ENCODE measurements at regions not wholly inside any gene's neighbourhood (a gene's known extent, or its start where the extent isn't known, plus 50 kb on each side); places are given as distances from the start of the nearest gene placed in this dataset.

DNA sequence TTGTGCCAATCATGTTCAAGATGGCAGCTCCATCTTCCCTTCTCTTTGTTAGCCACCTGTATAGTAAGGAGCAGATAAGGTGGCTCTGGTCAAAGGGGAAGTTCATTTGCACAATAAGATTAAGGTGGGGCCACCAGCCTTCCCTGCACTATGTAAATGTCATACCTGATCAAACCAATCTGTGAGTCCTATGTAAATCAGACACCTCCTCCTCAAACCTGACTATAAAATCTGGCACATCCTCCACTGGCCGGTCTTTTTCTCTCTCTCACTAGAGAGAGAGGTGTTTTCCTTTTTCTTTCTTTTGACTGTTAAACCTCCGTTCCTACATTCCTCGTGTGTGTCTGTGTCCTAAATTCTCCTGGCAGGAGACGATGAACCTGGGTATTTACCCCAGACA, 572.5 kb upstream of the AADAT start:
- no peaks in the 10 kb centered on the region for H3K27me3 ChIP-seq
- TF ChIP-seq, protein P1, sequence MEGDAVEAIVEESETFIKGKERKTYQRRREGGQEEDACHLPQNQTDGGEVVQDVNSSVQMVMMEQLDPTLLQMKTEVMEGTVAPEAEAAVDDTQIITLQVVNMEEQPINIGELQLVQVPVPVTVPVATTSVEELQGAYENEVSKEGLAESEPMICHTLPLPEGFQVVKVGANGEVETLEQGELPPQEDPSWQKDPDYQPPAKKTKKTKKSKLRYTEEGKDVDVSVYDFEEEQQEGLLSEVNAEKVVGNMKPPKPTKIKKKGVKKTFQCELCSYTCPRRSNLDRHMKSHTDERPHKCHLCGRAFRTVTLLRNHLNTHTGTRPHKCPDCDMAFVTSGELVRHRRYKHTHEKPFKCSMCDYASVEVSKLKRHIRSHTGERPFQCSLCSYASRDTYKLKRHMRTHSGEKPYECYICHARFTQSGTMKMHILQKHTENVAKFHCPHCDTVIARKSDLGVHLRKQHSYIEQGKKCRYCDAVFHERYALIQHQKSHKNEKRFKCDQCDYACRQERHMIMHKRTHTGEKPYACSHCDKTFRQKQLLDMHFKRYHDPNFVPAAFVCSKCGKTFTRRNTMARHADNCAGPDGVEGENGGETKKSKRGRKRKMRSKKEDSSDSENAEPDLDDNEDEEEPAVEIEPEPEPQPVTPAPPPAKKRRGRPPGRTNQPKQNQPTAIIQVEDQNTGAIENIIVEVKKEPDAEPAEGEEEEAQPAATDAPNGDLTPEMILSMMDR (IDR thresholded peaks at IDR 0.05), result no peak
- H3K27ac ChIP-seq, result no peak overlapping the region
- 51 to 53% methylated on average over 4 of the region's 4 CpGs for WGBS, 2 donors
- H3K36me3 ChIP-seq, result no peaks in the 10 kb centered on the region
- ATAC-seq, result no peak
- H3K4me1 ChIP-seq, result no peaks in the 10 kb centered on the region
- peaks cover 0 to 10% (median 0%) of the 10 kb centered on the region in 11 donors for H3K9me3 ChIP-seq
- intact Hi-C loops (cut with DNase I), result no loop called here
- no peak overlapping the region for H3K4me3 ChIP-seq
- no peak for DNase-seq

DNA sequence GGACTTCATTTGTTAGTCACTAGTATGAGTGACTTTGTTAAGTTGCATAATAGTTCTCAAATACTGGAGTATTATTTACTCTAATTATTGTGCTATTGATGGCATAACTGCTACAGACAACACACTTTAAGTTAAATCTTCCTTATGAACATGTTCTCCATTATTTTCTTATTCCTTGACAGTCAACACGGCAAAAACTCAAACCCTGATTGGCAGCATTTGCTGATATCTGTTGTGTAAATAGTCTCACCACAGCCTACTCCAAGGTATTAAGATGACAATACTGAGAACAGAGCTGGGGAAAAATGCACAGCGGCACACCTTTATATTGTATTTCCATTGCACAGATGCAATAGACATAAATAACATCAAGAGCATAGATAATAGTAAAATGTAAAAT, 568.0 kb upstream of the AADAT start:
- ATAC-seq (no peak), DNase-seq (no peak)
- no peak overlapping the region for H3K27ac ChIP-seq
- TF ChIP-seq, protein P1 (IDR thresholded peaks at IDR 0.05), result no peak
- H3K9me3 ChIP-seq, result peaks cover 0 to 9% (median 0%) of the 10 kb centered on the region in 11 donors
- 61 to 64% methylated on average over 2 of the region's 2 CpGs for WGBS, 2 donors
- no peaks in the 10 kb centered on the region for H3K27me3 ChIP-seq
- H3K36me3 ChIP-seq, result no peaks in the 10 kb centered on the region
- intact Hi-C loops (cut with DNase I), result no loop called here
- no peak overlapping the region for H3K4me3 ChIP-seq
- no peaks in the 10 kb centered on the region for H3K4me1 ChIP-seq

DNA sequence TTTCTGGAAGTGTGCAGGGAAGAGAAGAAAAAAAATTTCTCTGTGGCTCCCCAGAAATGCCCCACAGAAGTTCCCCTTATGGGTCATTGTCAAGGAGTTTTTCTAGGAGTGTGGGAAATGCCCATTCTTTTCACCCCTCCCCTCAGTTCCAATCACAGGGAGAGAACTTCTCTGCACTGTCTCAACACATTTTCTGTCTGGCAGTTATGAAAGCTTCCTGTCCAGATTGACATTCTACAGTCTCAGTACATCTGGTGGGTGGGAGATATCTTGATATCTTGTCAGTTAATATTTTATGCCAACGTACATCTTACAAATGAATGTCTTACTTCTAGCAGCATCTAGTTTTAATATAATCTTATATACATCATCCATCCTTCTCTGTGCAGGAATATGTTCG, 566.8 kb upstream of the AADAT start:
- DNase-seq, result no peak
- 51 to 58% methylated on average over 2 of the region's 2 CpGs for WGBS, 2 donors
- Histone ChIP-seq H3K4me1 (no peaks in the 10 kb centered on the region), H3K27ac (no peak overlapping the region), H3K4me3 (no peak overlapping the region), H3K36me3 (no peaks in the 10 kb centered on the region), H3K27me3 (no peaks in the 10 kb centered on the region), H3K9me3 (peaks cover 0 to 9% (median 0%) of the 10 kb centered on the region in 11 donors)
- intact Hi-C loops (cut with DNase I), result no loop called here
- ATAC-seq, result no peak
- TF ChIP-seq, protein P1 (IDR thresholded peaks at IDR 0.05), result no peak

DNA sequence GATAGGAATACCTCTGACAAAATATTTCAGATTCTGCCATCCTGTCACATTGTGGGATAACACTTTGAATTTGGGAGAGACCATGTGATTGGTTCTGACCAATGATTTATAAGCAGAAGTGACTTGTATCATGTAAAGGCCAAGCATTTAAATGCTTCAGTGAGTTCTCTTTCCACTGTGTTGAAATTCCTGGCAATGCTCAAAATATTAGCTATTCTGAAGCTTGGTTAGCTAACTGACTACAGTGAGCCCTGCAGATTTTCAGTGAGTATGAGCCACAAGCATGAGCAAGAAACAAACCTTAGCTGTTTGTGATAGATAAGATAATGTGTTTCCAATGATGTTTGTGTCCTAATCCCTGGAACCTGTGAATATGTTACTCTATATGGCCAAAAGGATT, 562.8 kb upstream of the AADAT start:
- Histone ChIP-seq H3K4me3 (no peak overlapping the region), H3K27ac (no peak overlapping the region), H3K27me3 (no peaks in the 10 kb centered on the region), H3K4me1 (no peaks in the 10 kb centered on the region), H3K36me3 (no peaks in the 10 kb centered on the region), H3K9me3 (peaks cover 0 to 10% (median 0%) of the 10 kb centered on the region in 11 donors)
- no peak for DNase-seq
- TF ChIP-seq, protein P1 (IDR thresholded peaks at IDR 0.05), result no peak
- intact Hi-C loops (cut with DNase I), result no loop called here
- ATAC-seq, result no peak

DNA sequence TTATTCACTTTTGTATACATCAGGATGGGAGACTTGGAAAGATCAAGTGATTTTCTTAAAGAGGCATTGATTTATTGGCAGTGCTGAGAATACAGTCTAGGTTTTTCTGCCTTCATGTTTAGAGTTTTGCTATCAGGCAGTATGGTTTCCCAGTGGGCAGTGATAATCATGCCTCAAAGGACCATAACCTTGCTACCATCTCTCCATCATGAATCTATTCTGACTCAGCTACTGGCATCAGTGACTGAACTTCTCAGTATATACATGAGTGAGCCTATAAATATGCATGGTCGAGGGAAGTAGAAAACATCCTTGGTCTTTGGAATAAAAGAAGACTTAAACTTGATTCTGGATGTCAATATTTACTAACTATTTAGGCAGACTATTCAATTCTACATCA, 562.0 kb upstream of the AADAT start:
- H3K27me3 ChIP-seq, result no peaks in the 10 kb centered on the region
- no peak overlapping the region for H3K27ac ChIP-seq
- H3K4me1 ChIP-seq, result no peaks in the 10 kb centered on the region
- WGBS, 2 donors, result 66 to 68% methylated on average over 1 of the region's 1 CpG
- no peak for DNase-seq
- no peak overlapping the region for H3K4me3 ChIP-seq
- intact Hi-C loops (cut with DNase I), result no loop called here
- peaks cover 0 to 15% (median 0%) of the 10 kb centered on the region in 11 donors for H3K9me3 ChIP-seq
- no peaks in the 10 kb centered on the region for H3K36me3 ChIP-seq
- no peak for ATAC-seq
- TF ChIP-seq, protein P1 (IDR thresholded peaks at IDR 0.05), result no peak

Data from heart right ventricle (tissue), 16 donors.